ENCODE measurements at regions not wholly inside any gene's neighbourhood (a gene's known extent, or its start where the extent isn't known, plus 50 kb on each side); places are given as distances from the start of the nearest gene placed in this dataset.

- ChIA-PET POLR2A (no interaction called here), RAD21 (ENCODE audit: low non-redundant PET in 1 of 2, low total read pairs in 2 of 2, uncharacterized antibody in 2 of 2, unreplicated experiment in 2 of 2) (no interaction called here), CTCF (no interaction called here)
- no peak for ATAC-seq
- Histone ChIP-seq H4K20me1 (ENCODE audit: insufficient read depth) (no peaks in the 10 kb centered on the region), H3K27ac (ENCODE audit: low read depth, low read length) (no peak overlapping the region), H3K4me2 (ENCODE audit: low read length) (no peak overlapping the region), H3K4me1 (ENCODE audit: control insufficient read depth in 1 of 2, insufficient read depth in 2 of 2, low read length in 2 of 2) (no peaks in the 10 kb centered on the region), H3K79me2 (ENCODE audit: insufficient read depth, low read length) (no peaks in the 10 kb centered on the region), H2AFZ (ENCODE audit: low read depth, low read length, poor library complexity, severe bottlenecking) (no peak overlapping the region), H3K36me3 (ENCODE audit: control insufficient read depth in 1 of 2, insufficient read depth in 2 of 2, low read length in 2 of 2) (no peaks in the 10 kb centered on the region), H3K4me3 (replicated peaks in 1 of 2; ENCODE audit: low read depth in 1 of 2, low read length in 2 of 2) (no peak overlapping the region), H3K9me3 (ENCODE audit: control insufficient read depth in 1 of 2, insufficient read depth in 1 of 2, low read depth in 1 of 2, low read length in 2 of 2) (peaks cover 12 to 18% of the 10 kb centered on the region in 2 experiments; a peak in 2 of 4 replicates), H3K27me3 (ENCODE audit: insufficient read depth, low read length) (no peaks in the 10 kb centered on the region), H3K9me2 (ENCODE audit: insufficient read depth) (no peaks in the 10 kb centered on the region), H3K9ac (ENCODE audit: low read length) (no peak overlapping the region)
- DNase-seq (ENCODE audit: low read depth, low spot score), result no peak
- BruUV-seq (replicated peaks), result no TSS peak
- TF ChIP-seq ZNF274 (IDR thresholded peaks at IDR 0.05; ENCODE audit: low read depth, low read length) (no peak), EZH2phosphoT487 (IDR thresholded peaks at IDR 0.05; ENCODE audit: borderline replicate concordance) (no peak), SIN3A (IDR thresholded peaks at IDR 0.05; ENCODE audit: low read depth) (no peak), TCF7L2 (IDR thresholded peaks at IDR 0.05; ENCODE audit: borderline replicate concordance, extremely low read depth, insufficient read depth, insufficient read length) (no peak), ZBTB33 (IDR thresholded peaks at IDR 0.05; ENCODE audit: extremely low read depth, insufficient replicate concordance, low read length) (no peak), CTCF (IDR thresholded peaks at IDR 0.05 in 2 of 3, conservative IDR thresholded peaks at IDR 0.05 in 1 of 3; ENCODE audit: borderline replicate concordance in 1 of 3, insufficient read depth in 1 of 3, low read depth in 2 of 3, low read length in 2 of 3) (no peak), SP1 (IDR thresholded peaks at IDR 0.05; ENCODE audit: low read depth) (no peak), POLR2A (IDR thresholded peaks at IDR 0.05; ENCODE audit: borderline replicate concordance, extremely low read depth, insufficient read depth, insufficient read length) (no peak), MAX (IDR thresholded peaks at IDR 0.05) (no peak), POLR2AphosphoS5 (IDR thresholded peaks at IDR 0.05; ENCODE audit: low read depth, low read length) (no peak), JUND (IDR thresholded peaks at IDR 0.05) (no peak), YY1 (IDR thresholded peaks at IDR 0.05; ENCODE audit: extremely low read depth, insufficient replicate concordance, low read depth, low read length) (no peak), ZFX (IDR thresholded peaks at IDR 0.05) (no peak), EGR1 (IDR thresholded peaks at IDR 0.05; ENCODE audit: low read depth) (no peak), ELF1 (IDR thresholded peaks at IDR 0.05; ENCODE audit: borderline replicate concordance, low read depth) (no peak), ATF3 (IDR thresholded peaks at IDR 0.05) (no peak)
- intact Hi-C loops (cut with micrococcal nuclease), result no loop called here
Observed at GRCh38 chr6:23635150-23635549, 490.9 kb upstream of the NRSN1 start.
